HL-60 (cell line): ENCODE measurements at regions not wholly inside any gene's neighbourhood (a gene's known extent, or its start where the extent isn't known, plus 50 kb on each side); places are given as distances from the start of the nearest gene placed in this dataset.

Source experiments
- DNase-seq, 2 experiments: peaks; one replicate each; pipeline ENCODE4 v3.0.0-alpha.2; 2010 to 2020; ENCODE audit warnings: low read depth in 1 of 2, low spot score in 1 of 2
- H3K27ac ChIP-seq: fragments of 250-450 bp; sonication (Bioruptor Pico); replicated peaks from 2 replicates; pipeline ENCODE4 v1.5.1; 2020; ENCODE audit warnings: mild to moderate bottlenecking, moderate library complexity
- H3K27me3 ChIP-seq: fragments of 250-450 bp; sonication (Bioruptor Pico); 2 replicates; pipeline ENCODE4 v1.5.1; 2021; ENCODE audit warnings: mild to moderate bottlenecking, moderate library complexity; ENCODE audit not compliant: insufficient read depth, poor library complexity, severe bottlenecking
- H3K4me3 ChIP-seq: replicated peaks from 2 replicates; pipeline ENCODE4 v1.5.1; 2011; ENCODE audit warnings: mild to moderate bottlenecking, control low read depth, low read length; ENCODE audit not compliant: insufficient read depth
- GABPA ChIP-seq: IDR thresholded peaks from 2 replicates; pipeline ENCODE4 v1.6.1; 2012; ENCODE audit warnings: low read depth
- POLR2AphosphoS5 ChIP-seq: IDR thresholded peaks from 2 replicates; pipeline ENCODE4 v1.6.1; 2012; ENCODE audit warnings: low read depth
- REST ChIP-seq: IDR thresholded peaks from 2 replicates; pipeline ENCODE4 v1.6.1; 2012; ENCODE audit warnings: low read depth; ENCODE audit not compliant: insufficient replicate concordance
- SPI1 ChIP-seq: IDR thresholded peaks from 2 replicates; pipeline ENCODE4 v1.6.1; 2012; ENCODE audit warnings: low read depth, mild to moderate bottlenecking, borderline replicate concordance
- TF ChIP-seq, protein P1 (sequence below): IDR thresholded peaks from one replicate; pipeline ENCODE4 v1.5.1; 2011; ENCODE audit warnings: low read length, control low read depth, inconsistent platforms; ENCODE audit not compliant: insufficient read depth

- Histone ChIP-seq H3K27ac (no peak overlapping the region), H3K27me3 (no peaks in the 10 kb centered on the region), H3K4me3 (no peak overlapping the region)
- DNase-seq, result no peak
- TF ChIP-seq POLR2AphosphoS5, result no peak
- no peak for TF ChIP-seq GABPA
- TF ChIP-seq SPI1, result no peak
- TF ChIP-seq, protein P1, sequence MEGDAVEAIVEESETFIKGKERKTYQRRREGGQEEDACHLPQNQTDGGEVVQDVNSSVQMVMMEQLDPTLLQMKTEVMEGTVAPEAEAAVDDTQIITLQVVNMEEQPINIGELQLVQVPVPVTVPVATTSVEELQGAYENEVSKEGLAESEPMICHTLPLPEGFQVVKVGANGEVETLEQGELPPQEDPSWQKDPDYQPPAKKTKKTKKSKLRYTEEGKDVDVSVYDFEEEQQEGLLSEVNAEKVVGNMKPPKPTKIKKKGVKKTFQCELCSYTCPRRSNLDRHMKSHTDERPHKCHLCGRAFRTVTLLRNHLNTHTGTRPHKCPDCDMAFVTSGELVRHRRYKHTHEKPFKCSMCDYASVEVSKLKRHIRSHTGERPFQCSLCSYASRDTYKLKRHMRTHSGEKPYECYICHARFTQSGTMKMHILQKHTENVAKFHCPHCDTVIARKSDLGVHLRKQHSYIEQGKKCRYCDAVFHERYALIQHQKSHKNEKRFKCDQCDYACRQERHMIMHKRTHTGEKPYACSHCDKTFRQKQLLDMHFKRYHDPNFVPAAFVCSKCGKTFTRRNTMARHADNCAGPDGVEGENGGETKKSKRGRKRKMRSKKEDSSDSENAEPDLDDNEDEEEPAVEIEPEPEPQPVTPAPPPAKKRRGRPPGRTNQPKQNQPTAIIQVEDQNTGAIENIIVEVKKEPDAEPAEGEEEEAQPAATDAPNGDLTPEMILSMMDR, result no peak
- no peak for TF ChIP-seq REST
Observed at GRCh38 chrX:10974920-10975319, 136.2 kb upstream of the HCCS start.

DNA sequence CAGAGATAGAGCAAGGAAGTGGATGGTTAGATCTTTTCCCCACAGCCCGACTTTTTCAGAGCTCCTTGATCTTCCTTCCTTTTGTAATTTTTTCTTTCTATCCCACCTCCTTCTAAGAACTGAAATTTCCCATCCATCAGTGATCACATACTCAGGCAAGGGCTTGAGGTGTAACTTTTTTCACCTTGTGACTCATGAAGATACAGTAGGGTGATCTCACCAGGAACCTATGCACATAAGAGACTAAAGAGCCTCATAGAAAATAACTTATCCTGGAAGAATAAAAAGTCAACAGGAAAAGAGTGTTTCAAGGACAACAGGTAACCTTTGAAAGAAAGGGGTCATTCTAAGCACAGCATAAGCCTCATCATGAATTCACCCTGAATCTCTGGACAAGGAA, 131.2 kb upstream of the HCCS start:
- no peaks in the 10 kb centered on the region for H3K27me3 ChIP-seq
- no peak for TF ChIP-seq GABPA
- no peak for TF ChIP-seq REST
- TF ChIP-seq, protein P1, result no peak
- TF ChIP-seq SPI1, result no peak
- no peak for TF ChIP-seq POLR2AphosphoS5
- H3K27ac ChIP-seq, result no peak overlapping the region
- no peak for DNase-seq
- H3K4me3 ChIP-seq, result no peak overlapping the region

DNA sequence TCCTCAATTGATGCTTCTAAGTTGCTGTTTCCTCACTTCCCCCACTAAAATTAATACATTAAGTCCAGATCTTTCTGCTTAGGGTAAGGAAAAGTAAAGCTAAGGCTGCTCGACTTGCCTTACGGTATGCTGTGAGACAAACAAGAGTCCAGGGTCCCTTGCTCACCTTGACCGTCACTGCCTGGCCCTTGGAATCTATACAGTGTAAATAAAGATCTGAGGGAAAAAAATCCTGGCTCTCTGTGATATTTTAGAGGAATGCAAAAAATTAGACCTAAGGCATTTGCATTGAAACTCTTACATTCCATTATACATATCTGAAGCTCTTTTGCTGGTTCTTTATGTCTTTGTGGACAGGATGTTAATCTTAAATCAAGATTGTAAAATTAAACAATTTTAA, 129.6 kb upstream of the HCCS start:
- Histone ChIP-seq H3K4me3 (no peak overlapping the region), H3K27ac (no peak overlapping the region), H3K27me3 (no peaks in the 10 kb centered on the region)
- DNase-seq, result no peak
- TF ChIP-seq GABPA (no peak), POLR2AphosphoS5 (no peak), SPI1 (no peak), REST (no peak)
- TF ChIP-seq, protein P1, result no peak
